DOHH2 (cell line): ENCODE measurements at regions not wholly inside any gene's neighbourhood (a gene's known extent, or its start where the extent isn't known, plus 50 kb on each side); places are given as distances from the start of the nearest gene placed in this dataset.

ENCODE experiments used
- EZH2phosphoT487 ChIP-seq: fragments of 200-600 bp; sonication (generic); IDR thresholded peaks from 2 replicates; pipeline ENCODE4 v1.6.1; 2017; ENCODE audit warnings: borderline replicate concordance, mild to moderate bottlenecking, antibody characterized with exemption, low read length, moderate library complexity, mixed read lengths
- TF ChIP-seq, protein P1 (sequence below): fragments of 200-600 bp; sonication (generic); IDR thresholded peaks from one replicate; pipeline ENCODE4 v1.5.1; 2014; ENCODE audit warnings: antibody characterized with exemption, mild to moderate bottlenecking, low read depth, low read length; ENCODE audit not compliant: poor library complexity, severe bottlenecking

DNA sequence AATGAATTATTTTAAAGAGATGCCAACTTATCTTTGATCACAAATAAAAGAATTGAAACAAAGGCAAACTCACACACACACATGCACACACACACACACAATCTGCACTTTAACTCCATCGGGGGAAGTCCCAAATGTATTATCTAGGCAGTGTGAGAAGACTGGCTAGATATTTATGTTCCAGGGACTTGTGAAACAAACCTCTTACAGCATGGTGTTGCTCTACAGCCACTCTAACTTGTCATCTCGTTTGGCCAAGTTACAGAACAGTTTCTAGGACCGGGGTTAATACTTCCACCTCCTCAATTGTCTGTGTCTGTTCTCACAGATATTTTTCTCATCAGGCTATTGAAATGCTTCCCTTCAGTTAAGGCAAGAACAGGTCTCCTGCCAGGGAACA lies 855.0 kb downstream of the EPHA7 start:
- TF ChIP-seq, protein P1, sequence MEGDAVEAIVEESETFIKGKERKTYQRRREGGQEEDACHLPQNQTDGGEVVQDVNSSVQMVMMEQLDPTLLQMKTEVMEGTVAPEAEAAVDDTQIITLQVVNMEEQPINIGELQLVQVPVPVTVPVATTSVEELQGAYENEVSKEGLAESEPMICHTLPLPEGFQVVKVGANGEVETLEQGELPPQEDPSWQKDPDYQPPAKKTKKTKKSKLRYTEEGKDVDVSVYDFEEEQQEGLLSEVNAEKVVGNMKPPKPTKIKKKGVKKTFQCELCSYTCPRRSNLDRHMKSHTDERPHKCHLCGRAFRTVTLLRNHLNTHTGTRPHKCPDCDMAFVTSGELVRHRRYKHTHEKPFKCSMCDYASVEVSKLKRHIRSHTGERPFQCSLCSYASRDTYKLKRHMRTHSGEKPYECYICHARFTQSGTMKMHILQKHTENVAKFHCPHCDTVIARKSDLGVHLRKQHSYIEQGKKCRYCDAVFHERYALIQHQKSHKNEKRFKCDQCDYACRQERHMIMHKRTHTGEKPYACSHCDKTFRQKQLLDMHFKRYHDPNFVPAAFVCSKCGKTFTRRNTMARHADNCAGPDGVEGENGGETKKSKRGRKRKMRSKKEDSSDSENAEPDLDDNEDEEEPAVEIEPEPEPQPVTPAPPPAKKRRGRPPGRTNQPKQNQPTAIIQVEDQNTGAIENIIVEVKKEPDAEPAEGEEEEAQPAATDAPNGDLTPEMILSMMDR: no peak
- no peak for TF ChIP-seq EZH2phosphoT487
